GM21576 (cell line): ENCODE measurements at regions not wholly inside any gene's neighbourhood (a gene's known extent, or its start where the extent isn't known, plus 50 kb on each side); places are given as distances from the start of the nearest gene placed in this dataset.

Experiments
- ATAC-seq: cut with Tn5 transposase; IDR thresholded peaks from one replicate; pipeline ENCODE4 v1.9.1; 2021; ENCODE audit warnings: mild to moderate bottlenecking, moderate library complexity; ENCODE audit not compliant: unreplicated experiment

DNA sequence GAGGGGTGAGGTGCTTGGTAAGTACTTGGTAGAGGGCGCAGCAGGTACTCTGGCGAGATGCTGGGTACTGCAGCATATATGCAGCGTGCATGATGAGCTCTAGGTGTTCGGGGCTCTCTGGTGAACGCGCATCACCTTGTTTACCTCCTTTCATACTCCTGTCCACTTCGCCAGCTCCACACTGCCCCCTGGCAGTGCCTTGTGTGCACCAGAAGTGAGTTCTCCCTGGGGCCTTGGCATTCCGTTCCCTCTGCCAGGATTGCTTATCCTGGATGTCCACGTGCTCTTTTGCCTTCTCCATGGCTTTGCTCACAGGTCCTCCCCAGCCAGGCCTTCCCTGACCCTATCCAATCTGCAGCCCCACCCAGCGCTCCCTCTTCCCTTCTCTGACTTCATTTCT, 154.2 kb downstream of the MRM1 start:
- no peak for ATAC-seq

DNA sequence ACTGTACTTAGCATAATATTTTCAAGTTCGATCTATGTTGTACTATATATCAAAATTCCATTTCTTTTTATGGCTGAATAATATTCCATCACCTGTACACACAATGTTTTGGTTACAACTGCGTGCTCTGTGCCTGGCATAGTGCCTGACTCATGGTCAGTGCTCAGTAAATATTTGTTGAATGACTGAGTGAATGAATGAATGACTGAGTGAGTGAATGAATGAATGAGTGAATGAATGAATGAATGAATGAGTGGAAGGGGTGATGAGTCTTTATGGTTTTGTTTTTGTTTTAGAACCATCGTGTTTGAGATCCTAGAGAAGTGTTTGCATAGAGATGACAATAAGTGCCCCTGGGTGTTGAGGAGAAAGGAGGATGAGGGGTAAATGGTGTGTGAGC, 155.3 kb downstream of the MRM1 start:
- ATAC-seq, result no peak

DNA sequence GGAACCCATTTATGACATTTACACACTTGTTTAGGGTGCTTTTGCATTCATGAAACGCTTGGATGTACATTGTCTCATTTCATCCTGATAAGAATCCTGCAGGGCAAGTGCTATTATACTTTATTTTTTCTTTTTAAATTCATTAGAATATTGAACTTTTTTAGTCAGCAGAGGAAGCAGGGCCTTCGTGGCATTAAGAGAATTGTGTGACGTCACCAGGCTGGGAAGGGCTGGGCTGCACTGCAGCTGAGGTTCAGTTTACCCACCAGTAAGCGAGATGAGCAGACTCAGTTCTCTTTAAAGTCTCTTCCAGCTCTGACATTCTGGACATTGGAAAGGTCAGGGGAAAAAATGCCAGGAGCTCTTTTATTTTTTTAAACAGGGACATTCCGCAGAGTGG, 159.0 kb downstream of the MRM1 start:
- no peak for ATAC-seq

DNA sequence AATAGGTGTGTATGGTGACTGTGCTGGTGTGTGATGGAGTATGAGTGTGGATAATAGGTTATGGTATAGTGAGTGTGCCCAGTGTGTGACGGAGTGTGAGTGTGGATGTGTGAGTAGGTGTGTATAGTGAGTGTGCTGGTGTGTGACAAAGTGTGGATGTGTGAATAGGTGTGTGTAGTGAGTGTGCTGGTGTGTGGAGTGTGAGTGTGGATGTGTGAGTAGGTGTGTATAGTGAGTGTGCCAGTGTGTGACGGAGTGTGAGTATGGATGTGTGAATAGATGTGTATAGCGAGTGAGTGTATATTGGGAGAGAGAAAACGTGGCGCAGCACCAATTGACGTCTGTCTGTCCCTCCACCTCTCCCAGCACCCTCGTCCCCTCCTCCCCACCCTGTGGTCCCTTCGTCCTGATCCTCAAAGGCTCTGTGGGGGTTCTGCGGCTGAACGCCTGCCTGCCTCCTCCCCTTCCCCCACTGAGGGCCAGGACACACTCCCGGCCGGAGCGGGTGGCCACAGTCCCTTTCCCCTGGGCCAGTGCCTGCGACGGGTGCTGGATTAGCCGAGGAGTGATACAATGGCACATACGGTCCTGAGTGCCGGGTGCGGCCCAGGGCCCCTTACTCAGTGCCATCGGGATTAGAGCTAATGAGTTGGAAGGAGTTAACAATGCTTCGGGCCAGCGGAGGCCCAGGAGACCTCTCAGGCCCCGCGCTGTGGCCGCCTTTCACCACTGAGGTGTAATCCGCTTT, 160.0 kb downstream of the MRM1 start:
- no peak for ATAC-seq

DNA sequence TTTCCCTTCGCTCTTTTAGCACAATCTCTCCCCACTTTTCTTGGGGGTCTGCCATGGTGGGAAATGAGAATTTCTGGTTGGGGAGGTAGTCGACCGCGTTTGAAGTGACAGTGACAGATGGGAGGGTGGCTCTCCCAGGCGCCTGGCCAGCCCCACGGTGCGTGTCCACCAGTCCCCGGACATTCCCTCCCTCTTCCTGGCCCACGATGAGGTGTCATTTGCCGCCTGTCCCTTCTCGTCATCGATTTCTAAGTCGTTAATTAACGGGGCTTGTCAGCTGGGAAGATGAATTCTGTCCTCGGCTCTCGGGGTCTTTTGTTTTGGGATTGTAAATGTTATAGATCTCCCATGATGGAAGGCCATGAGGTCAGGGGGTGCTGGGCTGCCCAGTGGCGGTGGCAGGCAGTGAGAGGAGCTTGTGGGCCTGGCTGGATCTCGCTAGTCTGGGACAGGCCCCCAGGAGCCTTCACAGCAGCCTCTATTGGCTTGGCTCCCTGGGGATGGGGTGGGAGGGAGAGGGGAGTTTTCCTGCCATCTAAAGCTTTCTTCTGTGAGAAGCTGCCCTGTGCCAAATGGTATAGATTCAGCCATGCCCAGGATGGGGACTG, 164.2 kb downstream of the MRM1 start:
- no peak for ATAC-seq

DNA sequence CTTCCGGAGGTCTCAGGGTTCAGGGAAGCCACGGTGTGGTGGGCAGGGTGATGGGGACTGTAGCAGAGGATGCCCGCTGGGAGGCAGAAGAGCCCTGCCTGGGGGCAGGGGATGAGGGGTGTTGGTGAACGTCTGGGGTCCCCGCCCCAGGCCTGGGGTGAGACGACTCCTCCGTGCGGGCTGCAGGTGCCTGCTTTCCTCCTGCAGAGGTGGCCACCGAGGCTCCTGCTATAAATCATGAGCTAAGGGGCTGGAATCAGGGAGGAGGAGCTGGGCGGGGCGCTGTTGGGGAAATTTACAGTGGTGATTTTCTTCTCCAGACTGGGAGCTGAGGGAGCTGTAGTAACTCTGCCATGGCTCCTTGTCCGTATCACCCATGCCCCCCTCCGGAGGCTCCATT, 167.0 kb downstream of the MRM1 start:
- no peak for ATAC-seq

DNA sequence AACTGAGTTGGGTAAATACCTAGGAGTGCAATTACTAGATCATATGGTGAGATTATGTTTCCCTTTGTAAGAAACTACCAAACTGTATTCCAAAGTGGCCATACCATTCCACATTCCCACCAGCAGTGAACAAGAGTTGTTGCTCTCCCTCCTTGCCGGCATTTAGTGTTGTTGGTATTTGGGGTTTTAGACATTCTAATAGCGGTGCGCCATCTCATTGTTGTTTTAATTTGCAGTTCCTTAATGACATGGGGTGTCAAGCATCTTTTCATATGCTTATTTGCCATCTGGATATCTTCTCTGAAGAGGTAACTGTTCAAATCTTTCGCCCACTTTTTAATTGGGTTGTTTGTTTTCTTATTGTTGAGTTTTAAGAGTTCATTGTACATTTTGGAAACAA, 164.2 kb upstream of the LHX1 start:
- ATAC-seq, result no peak

DNA sequence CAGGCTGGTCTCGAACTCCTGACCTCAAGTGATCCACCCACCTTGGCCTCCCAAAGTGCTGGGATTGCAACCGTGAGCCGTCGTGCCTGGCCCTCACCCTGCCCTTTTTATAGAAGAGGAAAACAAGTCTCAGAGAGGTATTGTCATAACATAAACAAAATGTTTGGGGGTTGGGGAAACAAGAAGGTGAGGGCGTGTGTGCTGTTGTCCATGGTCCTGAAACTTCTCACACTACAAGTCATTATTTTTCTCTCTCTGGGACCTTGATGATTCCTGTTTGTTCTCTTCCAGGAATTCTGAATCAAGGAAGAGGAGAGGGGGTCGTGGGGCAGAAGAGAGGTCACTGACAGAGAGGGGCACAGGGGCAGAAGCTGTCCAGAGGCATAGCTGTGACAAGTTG, 160.2 kb upstream of the LHX1 start:
- no peak for ATAC-seq

DNA sequence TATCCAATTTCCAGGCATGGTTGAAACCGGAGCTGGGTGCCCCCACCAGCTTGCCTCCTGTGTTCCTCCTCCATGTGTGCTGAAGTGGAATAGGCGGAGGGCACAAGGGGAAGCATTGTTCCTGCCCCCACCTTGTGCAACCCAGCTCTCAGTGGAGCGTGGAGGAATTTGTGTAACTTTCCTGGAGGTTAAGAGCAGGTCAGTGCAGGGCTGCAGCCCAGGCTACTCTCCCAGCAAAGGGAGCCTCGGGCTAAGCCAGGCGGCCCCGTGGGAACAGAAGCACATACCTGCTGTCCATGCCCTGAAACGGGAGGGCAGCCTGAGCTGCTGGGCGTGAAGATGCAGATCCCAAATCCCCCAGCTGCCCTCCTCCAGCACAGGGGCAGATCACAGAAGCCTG, 158.8 kb upstream of the LHX1 start:
- no peak for ATAC-seq

DNA sequence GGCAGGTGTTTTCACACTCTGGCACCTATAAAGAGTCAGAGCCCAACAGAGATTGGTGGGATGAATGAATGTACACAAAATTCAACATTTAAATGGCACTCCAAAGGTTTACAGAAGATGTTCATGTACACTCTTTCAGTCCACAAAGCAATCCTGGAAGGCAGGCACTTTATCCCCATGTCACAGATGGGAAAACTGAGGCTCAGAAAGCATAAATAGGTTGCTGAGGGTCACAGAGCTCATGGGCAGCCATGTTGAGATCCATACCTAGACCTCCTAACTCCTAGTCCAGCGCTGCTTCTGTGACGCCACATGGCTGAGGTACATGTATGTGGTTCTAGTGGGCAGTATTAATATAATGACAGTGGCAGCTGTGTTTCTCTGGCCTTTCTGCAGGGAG, 157.7 kb upstream of the LHX1 start:
- no peak for ATAC-seq

DNA sequence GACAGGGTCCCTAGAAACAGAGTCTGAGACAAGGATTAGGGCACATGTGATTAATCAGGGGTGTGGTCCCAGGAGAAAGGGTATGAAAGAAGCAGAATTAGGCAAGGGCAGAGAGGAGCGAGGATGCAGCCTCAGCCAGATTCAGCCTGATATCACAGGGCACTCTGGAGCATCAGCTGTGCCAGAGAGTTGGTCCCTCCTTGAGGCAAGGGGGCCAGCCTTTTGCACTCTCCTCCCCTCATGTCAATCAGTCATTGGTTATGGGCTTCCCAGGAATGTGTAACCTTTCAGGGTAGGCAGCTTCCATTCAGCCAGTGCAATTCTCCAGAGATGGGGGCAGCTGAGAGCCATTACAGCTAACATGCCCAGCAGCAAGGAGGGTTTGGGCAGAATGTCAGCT, 152.6 kb upstream of the LHX1 start:
- ATAC-seq, result no peak

DNA sequence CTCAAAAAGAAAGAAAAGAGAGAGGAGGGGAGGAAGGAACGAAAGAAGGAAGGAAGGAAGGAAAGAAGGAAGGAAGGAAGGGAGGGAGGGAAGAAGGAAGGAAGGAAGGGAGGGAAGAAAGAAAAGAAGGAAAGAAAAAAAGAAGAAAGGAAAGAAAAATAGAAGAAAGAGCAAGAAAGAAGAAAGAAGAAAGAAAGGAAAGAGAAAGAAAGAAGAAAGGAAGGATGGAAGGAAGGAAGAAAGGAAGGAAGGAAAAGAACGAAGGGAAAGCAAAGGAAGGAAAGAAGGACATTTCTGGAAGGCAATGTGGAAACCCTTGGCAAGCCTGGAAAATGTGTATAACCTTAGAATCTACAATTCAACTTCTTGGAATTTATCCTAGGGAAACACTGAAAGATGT, 150.4 kb upstream of the LHX1 start:
- ATAC-seq, result no peak

DNA sequence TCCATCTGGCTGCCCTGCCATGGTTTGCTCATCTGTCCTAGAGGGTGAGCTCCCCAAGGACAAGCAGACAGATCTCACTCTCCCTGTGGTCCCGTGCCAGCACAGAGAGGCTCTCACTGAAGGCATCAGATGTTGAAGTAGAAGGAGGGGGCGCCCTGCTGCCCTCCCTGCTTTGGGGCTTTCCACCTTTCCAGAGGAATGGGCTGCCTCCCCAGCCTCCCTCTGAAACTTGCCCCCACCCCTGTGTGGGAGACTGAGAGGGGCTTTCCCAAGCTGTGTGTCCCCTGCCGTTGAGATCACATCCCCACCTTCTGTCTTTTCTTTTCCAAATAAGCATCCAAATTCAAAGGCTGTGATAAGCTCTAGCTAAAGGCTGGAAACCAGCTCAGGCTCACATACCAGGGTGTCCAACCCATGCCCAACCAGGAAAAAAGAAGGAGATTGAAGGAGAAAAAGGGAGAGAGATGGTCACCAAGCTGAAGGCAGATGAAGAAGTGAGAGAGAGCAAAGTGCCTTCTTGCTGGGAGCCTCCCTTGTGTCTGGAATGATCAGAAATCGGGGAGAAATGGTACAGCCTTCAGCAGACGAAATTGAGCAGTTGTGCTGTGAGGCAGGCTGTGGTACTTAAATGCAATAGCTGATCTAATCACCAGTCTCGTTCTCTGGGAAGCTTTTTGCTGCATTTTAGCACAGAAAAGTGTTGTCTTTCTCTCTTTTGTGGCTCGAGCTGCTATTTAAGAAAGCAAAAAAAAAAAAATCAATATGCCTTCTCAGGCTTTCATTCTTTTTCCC, 145.9 kb upstream of the LHX1 start:
- ATAC-seq, result no peak

DNA sequence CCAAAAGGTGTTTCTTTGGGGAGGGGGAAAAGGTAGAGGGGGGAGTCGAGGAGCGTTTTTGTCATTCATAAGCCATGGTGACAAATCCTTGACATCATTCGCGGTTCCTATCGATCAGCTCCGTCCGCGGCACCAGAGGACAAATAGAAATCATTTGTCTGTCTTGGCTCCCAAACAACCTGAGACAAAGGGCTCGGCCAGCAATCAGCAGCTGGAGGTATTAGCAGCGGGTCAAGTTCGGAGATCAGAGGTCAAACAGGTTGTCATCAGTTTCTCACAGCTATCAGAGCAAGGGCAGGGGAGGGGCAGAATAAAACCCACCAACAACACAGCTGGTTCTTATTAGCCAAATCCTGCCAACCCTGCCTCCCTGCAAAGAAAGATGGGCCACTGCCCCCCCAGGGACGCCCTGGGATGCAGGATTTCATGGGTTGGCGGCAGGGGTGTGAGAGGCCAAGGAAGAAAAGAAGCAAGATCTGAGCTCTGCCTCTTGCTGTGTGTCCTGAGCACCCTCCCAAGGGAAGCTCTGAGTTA, 145.3 kb upstream of the LHX1 start:
- no peak for ATAC-seq

DNA sequence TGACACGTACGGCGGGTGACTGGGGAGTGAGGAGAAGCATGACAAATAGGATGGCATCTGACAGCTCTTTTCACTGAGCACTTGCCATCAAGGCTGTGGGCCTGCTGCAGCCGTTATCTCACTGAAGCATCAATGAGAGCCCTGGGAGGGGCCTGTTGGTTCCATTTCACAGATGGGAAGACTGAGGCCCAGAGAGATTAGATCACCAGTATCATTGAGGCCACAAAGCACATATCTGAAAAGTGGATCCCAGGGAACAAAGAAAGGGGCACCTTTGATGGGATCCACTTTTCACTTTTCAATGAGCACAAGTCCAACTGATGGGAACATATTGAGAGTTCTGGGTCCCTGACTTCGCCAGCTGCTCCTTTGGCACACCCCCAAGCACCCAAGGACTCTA, 144.4 kb upstream of the LHX1 start:
- no peak for ATAC-seq

DNA sequence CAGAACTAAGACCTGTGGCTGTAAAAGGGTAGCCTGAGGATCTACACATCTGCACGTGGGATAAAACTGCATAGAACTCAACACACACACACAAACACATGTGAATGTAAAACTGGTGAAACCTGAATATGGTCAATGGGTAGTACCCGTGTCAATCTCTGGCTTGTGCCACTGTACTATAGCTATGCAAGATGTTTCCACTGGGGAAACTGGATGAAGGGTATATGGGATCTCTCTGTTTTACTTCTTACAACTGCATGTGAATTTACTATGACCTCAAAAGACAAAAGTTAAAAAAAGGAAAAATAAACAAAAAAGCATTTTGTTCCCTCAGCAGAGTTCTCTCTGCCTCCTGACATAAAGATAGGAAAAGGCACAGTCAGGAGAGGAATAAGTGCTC, 143.3 kb upstream of the LHX1 start:
- ATAC-seq, result no peak

DNA sequence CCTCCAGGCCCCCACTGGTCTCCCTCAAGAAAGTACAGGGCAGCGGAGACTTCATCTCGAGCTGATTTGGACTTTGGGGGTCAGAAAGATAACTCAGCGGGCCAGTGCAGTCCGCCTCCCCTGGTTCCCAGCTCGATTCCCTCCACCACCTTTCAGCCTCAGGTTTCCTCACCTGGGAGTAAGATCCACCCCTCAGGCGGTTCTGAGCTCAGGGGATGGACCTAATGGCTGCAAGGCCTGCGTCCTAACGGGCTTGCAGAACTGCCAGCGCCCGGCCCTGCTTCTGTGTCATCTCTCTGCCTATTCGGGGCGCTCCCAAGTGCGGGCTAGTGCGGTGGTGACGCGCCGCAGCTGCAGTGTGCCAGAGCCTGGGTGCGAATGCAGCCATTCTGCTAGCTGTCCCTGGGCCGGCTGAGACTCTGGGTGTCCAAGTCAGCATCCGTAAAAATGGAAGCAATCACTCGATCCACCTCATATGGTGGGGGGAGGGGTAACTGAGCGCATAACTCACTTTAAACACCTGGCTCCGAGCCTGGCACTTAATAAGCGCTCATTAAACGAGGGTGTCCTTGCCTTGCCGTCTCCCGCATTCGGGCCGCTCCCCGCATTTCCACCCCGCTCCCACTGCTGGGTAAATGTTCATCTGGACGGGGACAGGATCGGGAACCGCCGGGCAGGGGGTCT, 129.6 kb upstream of the LHX1 start:
- no peak for ATAC-seq

DNA sequence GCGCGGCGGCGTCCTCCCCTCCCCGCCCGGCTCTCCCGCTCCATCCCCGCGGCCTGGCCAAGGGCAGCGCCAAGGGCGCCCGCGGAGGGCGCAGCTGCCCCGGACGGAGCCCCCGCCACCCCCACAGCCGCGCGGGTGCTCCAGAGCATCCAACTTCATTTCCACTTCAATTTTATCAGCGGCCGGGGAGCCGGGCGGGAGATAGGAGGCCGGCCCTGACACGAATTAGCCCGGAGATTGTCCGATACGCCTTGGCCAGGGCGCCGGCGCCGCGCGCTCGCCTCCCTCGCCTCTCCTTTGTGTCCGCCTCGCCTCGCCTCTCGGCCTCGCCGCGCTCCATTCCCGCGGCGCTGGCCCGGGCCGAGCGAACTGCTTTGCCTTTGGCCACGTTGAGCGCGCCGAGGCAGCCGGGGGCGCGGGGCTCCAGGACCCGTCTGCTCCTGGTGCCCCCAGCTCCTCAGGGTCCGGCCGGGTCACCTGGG, 129.1 kb upstream of the LHX1 start:
- no peak for ATAC-seq

DNA sequence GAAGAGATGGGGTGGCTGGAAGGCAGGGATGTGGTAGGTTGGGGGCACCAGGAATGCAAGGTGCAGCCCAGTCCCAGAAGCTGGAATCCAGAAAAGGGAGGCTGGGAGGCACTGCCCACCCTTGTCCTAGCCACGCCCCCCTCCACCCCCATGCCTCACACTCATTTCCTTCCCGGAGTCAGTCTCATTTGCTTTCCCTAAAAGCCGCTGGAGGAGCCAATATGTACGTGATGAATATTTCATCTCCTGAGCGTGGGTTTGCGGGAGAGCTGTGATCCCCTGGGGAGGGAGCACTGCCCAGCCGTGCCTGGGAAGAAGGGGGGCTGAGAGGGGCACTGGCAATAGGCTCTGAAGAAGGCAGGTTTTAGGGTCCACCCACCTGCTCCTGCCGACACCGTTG, 124.5 kb upstream of the LHX1 start:
- no peak for ATAC-seq

DNA sequence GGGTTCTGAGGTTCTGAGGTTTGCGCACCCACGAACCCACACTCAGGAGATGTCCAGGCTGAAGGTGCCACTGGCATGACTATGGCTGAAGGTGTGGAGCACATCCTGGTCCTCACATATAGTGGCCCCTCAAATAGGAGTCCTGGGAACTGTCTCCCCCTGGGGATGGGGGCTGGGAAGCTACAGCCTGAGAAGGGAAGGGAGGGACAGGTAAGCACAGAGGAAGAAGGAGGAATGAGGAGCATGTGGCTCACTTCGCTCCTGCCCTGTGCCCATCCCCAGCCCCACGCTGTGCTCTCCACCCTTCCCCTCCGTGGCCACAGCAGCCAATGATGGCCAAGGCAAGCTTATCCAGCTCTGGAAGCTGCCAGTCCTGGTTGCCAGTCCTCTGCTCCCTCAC, 123.9 kb upstream of the LHX1 start:
- ATAC-seq, result no peak

DNA sequence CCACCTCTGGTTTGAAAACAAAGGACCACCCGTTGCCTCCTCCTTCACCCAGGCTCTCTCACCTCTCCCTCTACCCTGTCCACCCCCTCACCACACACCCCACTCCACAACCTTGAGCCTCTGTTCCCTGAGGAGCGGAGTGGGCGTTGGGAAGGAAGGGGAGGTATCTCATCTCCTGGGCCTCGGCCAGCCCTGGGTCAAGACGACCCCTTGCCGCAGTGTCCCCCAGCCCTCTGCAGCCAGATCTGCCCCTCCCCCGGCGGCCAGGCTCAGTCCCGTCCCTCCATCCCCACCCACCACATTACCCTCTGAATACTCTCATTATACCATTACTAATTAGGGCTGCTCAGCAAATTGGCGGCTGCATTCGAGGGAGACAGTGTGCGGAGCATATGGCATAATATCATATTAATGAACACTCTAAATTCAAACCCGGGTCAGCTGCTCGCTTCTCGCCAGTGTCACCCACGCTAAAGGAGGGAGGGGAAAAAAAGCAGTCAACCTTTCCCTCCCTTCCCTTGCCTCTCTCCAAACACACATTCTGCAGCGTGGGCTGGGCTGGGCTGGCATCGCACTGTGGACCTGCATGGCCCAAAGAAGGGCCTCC, 123.2 kb upstream of the LHX1 start:
- no peak for ATAC-seq
